B cell (primary cell): ENCODE measurements at regions not wholly inside any gene's neighbourhood (a gene's known extent, or its start where the extent isn't known, plus 50 kb on each side); places are given as distances from the start of the nearest gene placed in this dataset.

Source experiments
- ATAC-seq: fragments of 200-7000 bp; cut with Tn5 transposase; one replicate; pipeline ENCODE4 v1.10.0; 2021; ENCODE audit warnings: low read depth, mild to moderate bottlenecking, moderate number of reproducible peaks, moderate library complexity
- CTCF ChIA-PET: fragments of 350-600 bp; sonication (Branson Sonifier 250); formaldehyde crosslinking; loops from one replicate; lab custom pipeline; 2021; ENCODE audit warnings: antibody characterized with exemption, inconsistent platforms; lab: Charles Lee
- POLR2A ChIA-PET: fragments of 350-600 bp; sonication (Branson Sonifier 250); formaldehyde crosslinking; loops from one replicate; lab custom pipeline; 2021; ENCODE audit warnings: antibody characterized with exemption; lab: Charles Lee
- DNase-seq: peaks from one replicate; pipeline ENCODE4 v3.0.0; 2013
- H2AFZ ChIP-seq: 2 replicates; pipeline ENCODE4 v1.6.1; 2012; ENCODE audit warnings: mild to moderate bottlenecking, low read depth, low read length; ENCODE audit not compliant: insufficient read depth, poor library complexity, severe bottlenecking
- H3K27ac ChIP-seq, 2 donors: 1 replicate in 1 of 2; 2 replicates in 1 of 2; pipeline ENCODE4 v1.5.1; 2012 to 2013; ENCODE audit warnings: low read length in 2 of 2, mild to moderate bottlenecking in 2 of 2, moderate library complexity in 1 of 2
- H3K27me3 ChIP-seq, 4 experiments: fragments of 200-600 bp in 1 of 4; sonication (generic) in 1 of 4; replicated peaks in 1 of 4; 1 replicate in 2 of 4; 2 replicates in 2 of 4; pipeline versions ENCODE4 v1.6.1 to v1.7.0; 2013 to 2016; ENCODE audit warnings: low read length in 3 of 4, mild to moderate bottlenecking in 2 of 4, mixed read lengths in 1 of 4, moderate library complexity in 1 of 4; ENCODE audit not compliant: insufficient read depth in 4 of 4, control insufficient read depth in 3 of 4; ENCODE audit errors: control extremely low read depth in 1 of 4
- H3K36me3 ChIP-seq, 2 experiments: replicated peaks in 1 of 2; 1 replicate in 1 of 2; 2 replicates in 1 of 2; pipeline versions ENCODE4 v1.6.1 to v1.7.1; 2013; ENCODE audit warnings: low read length in 1 of 2; ENCODE audit not compliant: insufficient read depth in 2 of 2, control insufficient read depth in 1 of 2; ENCODE audit errors: control extremely low read depth in 1 of 2, extremely low read depth in 1 of 2
- H3K4me1 ChIP-seq, 2 donors: fragments of 200-600 bp in 1 of 2; sonication (generic) in 1 of 2; 1 replicate in 1 of 2; 2 replicates in 1 of 2; pipeline versions ENCODE4 v1.5.1 to v1.6.1; 2013 to 2017; ENCODE audit warnings: low read length in 2 of 2; ENCODE audit not compliant: control insufficient read depth in 2 of 2, insufficient read depth in 2 of 2
- H3K4me2 ChIP-seq: replicated peaks from 2 replicates; pipeline ENCODE3; 2012; ENCODE audit warnings: mild to moderate bottlenecking, low read depth, low read length; ENCODE audit not compliant: poor library complexity, severe bottlenecking
- H3K4me3 ChIP-seq, 5 experiments: fragments of 200-600 bp in 1 of 5; sonication (generic) in 1 of 5; 1 replicate in 3 of 5; 2 replicates in 2 of 5; pipeline versions ENCODE4 v1.5.1 to v1.7.0; 2011 to 2016; ENCODE audit warnings: low read length in 4 of 5, mild to moderate bottlenecking in 4 of 5, low read depth in 2 of 5, control low read depth in 1 of 5, moderate library complexity in 1 of 5; ENCODE audit not compliant: insufficient read depth in 1 of 5; ENCODE audit errors: control extremely low read depth in 1 of 5, extremely low read depth in 1 of 5
- H3K79me2 ChIP-seq: fragments of 200-600 bp; sonication (generic); one replicate; pipeline ENCODE4 v1.6.0; 2016; ENCODE audit warnings: low read length; ENCODE audit not compliant: control insufficient read depth, insufficient read depth
- H3K9ac ChIP-seq: fragments of 200-600 bp; sonication (generic); 2 replicates; pipeline ENCODE4 v1.6.1; 2017; ENCODE audit warnings: mild to moderate bottlenecking, low read length, moderate library complexity
- H3K9me3 ChIP-seq, 3 donors: one replicate each; pipeline versions ENCODE4 v1.6.1 to v1.7.1; 2013; ENCODE audit warnings: low read length in 2 of 3; ENCODE audit not compliant: control insufficient read depth in 2 of 3, insufficient read depth in 1 of 3; ENCODE audit errors: control extremely low read depth in 1 of 3
- H4K20me1 ChIP-seq: 2 replicates; pipeline ENCODE4 v1.6.0; 2012; ENCODE audit warnings: mild to moderate bottlenecking, low read length; ENCODE audit not compliant: insufficient read depth, control insufficient read depth, poor library complexity, severe bottlenecking
- H3K27ac Mint-ChIP-seq: one replicate; pipeline ENCODE4 v1.8.0; 2021; ENCODE audit warnings: mixed read lengths
- H3K27me3 Mint-ChIP-seq: one replicate; pipeline ENCODE4 v1.8.0; 2021; ENCODE audit warnings: mixed read lengths
- H3K4me1 Mint-ChIP-seq: one replicate; pipeline ENCODE4 v1.8.0; 2021; ENCODE audit warnings: mixed read lengths
- H3K4me3 Mint-ChIP-seq: one replicate; pipeline ENCODE4 v1.8.0; 2021; ENCODE audit warnings: mixed read lengths
- H3K9me3 Mint-ChIP-seq: one replicate; pipeline ENCODE4 v1.8.0; 2022; ENCODE audit warnings: mixed read lengths; ENCODE audit not compliant: insufficient read depth
- CTCF ChIP-seq: fragments of 200-600 bp; IDR thresholded peaks from one replicate; pipeline ENCODE4 v1.8.0; 2022; ENCODE audit warnings: antibody characterized with exemption, mild to moderate bottlenecking
- EZH2 ChIP-seq: IDR thresholded peaks from 2 replicates; pipeline ENCODE4 v1.6.1; 2012; ENCODE audit warnings: borderline replicate concordance, low read depth, mild to moderate bottlenecking, moderate library complexity, low read length; ENCODE audit not compliant: insufficient read depth, poor library complexity, severe bottlenecking
- WGBS: methylation state at CpG from one replicate; pipeline ENCODE4 v1.1.5; 2013; ENCODE audit warnings: missing lambda C conversion rate; ENCODE audit not compliant: insufficient coverage; 5-methylcytosine and 5-hydroxymethylcytosine counted together
- intact Hi-C: fragments of 100-400 bp; cut with micrococcal nuclease; formaldehyde crosslinking; loops from one replicate; pipeline ENCODE4 v1.10.0; 2022

- peaks cover 16% of the 10 kb centered on the region for H3K4me1 Mint-ChIP-seq
- intact Hi-C loops = no loop called here
- H3K36me3 ChIP-seq = no peaks in the 10 kb centered on the region
- no peaks in the 10 kb centered on the region for H3K9me3 ChIP-seq
- peaks cover 14 to 17% of the 10 kb centered on the region in 2 donors for H3K4me1 ChIP-seq
- no peak for TF ChIP-seq CTCF
- H2AFZ ChIP-seq = no peak overlapping the region
- H3K27me3 Mint-ChIP-seq = no peaks in the 10 kb centered on the region
- no peak overlapping the region for H3K4me3 Mint-ChIP-seq
- no peak overlapping the region for H3K4me2 ChIP-seq
- ATAC-seq (no peak), DNase-seq (no peak)
- WGBS = 100% methylated on average over 2 of the region's 2 CpGs
- H3K27ac ChIP-seq = no peak overlapping the region
- no peak overlapping the region for H3K4me3 ChIP-seq
- H3K9me3 Mint-ChIP-seq = no peaks in the 10 kb centered on the region
- H3K27ac Mint-ChIP-seq = no peak overlapping the region
- CTCF ChIA-PET = no interaction called here
- no peaks in the 10 kb centered on the region for H4K20me1 ChIP-seq
- H3K79me2 ChIP-seq = no peaks in the 10 kb centered on the region
- POLR2A ChIA-PET = no interaction called here
- no peaks in the 10 kb centered on the region for H3K27me3 ChIP-seq
- no peak overlapping the region for H3K9ac ChIP-seq
These were observed 89.9 kb upstream of the ARHGAP20 start for GRCh38 chr11:110802162-110802561.

GRCh38 chr11:110801328-110801727 is 89.1 kb upstream of the ARHGAP20 start:
- no peaks in the 10 kb centered on the region for H3K9me3 Mint-ChIP-seq
- no peaks in the 10 kb centered on the region for H3K27me3 Mint-ChIP-seq
- peaks cover 14 to 19% of the 10 kb centered on the region in 2 donors for H3K4me1 ChIP-seq

More at GRCh38 chr11:110801328-110801727, 89.1 kb upstream of the ARHGAP20 start:
- Histone ChIP-seq H4K20me1 (no peaks in the 10 kb centered on the region), H3K4me3 (no peak overlapping the region), H3K4me2 (no peak overlapping the region), H2AFZ (no peak overlapping the region), H3K36me3 (no peaks in the 10 kb centered on the region), H3K9ac (no peak overlapping the region), H3K27me3 (no peaks in the 10 kb centered on the region), H3K9me3 (no peaks in the 10 kb centered on the region), H3K79me2 (no peaks in the 10 kb centered on the region), H3K27ac (no peak overlapping the region)
- CTCF ChIA-PET = no interaction called here
- TF ChIP-seq CTCF (no peak), EZH2 (no peak)
- POLR2A ChIA-PET = no interaction called here
- intact Hi-C loops = no loop called here
- DNase-seq (no peak), ATAC-seq (no peak)
- no peak overlapping the region for H3K27ac Mint-ChIP-seq
- 67% methylated on average over 3 of the region's 3 CpGs for WGBS
- no peak overlapping the region for H3K4me3 Mint-ChIP-seq
- H3K4me1 Mint-ChIP-seq = peaks cover 16% of the 10 kb centered on the region
